DMS153 (cell line): ENCODE measurements at regions not wholly inside any gene's neighbourhood (a gene's known extent, or its start where the extent isn't known, plus 50 kb on each side); places are given as distances from the start of the nearest gene placed in this dataset.
"Not testable (repeated sequence)": the region's sequence is repeated elsewhere in the genome, so short reads cannot be mapped to it uniquely, and the experiment has no call there.

Experiments used
- DNase-seq: peaks from one replicate; lab custom pipeline; 2025; lab: John Stamatoyannopoulos, UW

DNA sequence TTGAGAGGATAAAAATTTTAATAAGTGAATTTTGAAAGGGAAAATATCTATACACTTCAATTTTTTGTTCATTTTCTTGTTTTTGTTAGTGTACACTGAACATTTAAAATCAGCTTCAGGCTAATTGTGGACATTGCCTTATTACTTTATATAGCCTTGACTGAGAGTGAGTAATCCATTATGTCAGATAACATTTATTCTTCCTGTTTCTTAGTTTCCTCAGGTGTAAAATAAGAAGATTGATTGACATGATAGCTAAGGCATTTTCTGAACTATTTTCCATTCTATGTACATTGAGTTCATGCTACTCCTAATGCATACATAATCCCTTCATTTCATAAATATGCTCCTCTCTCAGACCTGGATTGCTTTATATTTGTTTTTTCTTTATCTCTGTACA is 607.3 kb upstream of the AADAT start:
- no peak for DNase-seq

DNA sequence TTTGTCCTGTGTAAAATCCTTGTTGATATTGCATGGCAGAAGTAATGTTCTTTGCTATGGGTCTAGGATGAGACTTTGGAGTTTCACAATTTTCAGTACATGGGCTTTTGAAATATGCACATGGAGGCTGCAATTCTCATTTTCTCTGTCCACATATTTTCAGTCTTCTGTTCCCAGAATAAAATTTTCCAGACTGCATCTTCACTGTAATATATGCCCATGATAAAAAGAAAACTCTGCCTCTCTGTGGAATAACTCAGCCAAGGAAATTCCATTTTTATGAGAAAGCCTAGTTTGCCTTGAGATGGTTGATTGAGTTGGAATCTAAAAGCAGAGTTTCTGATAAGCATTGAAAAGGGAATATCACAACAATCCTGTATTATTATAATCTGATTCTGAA is 601.4 kb upstream of the AADAT start:
- DNase-seq, result no peak

DNA sequence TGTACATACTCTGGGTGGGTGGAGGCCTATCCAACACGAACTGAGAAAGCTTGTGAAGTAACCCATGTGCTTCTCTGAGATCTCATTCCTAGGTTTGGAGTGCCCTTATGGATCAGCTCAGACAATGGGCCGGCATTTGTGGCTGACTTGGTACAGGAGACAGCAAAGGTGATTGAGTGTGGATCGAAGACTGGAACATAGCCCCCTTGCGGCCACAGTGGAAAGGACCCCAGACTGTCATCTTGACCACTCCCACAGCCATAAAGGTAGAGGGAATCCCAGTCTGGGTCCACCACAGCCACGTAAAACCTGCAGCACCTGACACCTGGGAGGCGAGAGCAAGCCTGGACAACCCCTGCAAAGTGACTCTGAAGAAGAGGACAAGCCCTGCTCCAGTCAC is 598.0 kb upstream of the AADAT start:
- DNase-seq, result no peak

DNA sequence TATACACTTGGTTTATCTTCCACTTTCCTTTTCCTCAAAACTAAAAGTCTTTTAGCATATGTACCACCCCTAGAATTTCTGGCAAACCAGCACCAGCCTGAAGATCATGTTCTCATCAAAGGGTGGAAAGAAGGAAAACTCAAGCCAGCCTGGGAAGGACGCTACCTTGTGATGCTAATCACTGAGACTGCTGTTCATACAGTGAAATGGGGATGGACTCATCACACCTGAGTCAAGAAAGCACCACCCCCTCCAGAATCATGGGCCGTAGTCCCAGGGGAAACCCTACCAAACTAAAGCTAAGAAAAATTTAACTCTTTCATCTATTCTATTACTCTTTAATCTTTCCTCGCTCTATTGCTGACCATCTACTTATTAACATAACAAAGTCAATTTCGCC is 595.9 kb upstream of the AADAT start:
- not testable (repeated sequence) for DNase-seq

DNA sequence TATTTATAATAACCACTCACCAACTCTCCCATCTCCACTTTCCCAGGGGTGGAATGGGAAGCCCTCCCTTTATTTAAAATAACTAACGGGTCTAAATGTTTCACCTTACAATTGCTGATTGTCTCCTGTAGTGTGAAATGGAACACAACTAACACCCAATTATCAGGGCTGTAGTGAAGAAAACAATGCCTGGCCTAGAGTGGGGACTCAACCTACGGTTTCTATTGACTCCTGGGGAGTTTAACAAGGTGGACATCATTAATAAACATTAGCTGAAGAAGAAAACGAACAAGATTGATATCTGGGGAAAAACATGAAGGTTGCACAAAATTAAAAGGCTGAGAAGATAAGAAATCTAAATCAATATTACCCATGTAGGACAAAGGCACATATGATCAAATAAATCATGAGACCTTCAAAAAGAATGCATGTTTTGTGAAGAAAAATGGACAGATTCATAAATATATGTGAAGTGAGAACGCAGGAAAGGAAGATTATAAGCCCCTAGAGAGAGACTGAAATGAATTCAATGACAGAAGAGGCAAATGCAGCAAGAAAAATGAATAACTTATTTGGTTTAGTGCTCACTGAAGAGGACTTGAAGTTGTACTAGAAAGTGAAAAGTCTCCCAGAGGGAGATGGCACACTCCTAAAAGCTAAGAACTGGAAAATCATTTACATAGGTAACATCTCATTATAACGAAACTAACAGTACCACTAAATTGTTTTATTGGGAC is 593.0 kb upstream of the AADAT start:
- DNase-seq, result no peak

DNA sequence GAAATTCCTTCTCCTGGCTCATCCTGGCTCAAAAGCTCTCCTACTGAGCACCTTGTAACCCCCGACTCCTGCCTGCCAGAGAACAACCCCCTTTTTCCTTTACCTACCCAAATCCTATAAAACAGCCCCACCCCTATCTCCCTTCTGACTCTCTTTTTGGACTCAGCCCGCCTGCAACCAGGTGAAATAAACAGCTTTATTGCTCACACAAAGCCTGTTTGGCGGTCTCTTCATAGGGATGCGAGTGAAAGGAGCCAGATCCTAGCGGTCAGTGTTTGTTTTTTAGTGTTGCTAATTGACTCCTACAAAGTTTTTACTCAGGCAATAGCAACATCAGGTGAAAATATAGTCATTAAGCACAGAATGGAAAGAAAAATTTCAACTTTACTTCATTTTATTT is 592.3 kb upstream of the AADAT start:
- DNase-seq, result not testable (repeated sequence)

DNA sequence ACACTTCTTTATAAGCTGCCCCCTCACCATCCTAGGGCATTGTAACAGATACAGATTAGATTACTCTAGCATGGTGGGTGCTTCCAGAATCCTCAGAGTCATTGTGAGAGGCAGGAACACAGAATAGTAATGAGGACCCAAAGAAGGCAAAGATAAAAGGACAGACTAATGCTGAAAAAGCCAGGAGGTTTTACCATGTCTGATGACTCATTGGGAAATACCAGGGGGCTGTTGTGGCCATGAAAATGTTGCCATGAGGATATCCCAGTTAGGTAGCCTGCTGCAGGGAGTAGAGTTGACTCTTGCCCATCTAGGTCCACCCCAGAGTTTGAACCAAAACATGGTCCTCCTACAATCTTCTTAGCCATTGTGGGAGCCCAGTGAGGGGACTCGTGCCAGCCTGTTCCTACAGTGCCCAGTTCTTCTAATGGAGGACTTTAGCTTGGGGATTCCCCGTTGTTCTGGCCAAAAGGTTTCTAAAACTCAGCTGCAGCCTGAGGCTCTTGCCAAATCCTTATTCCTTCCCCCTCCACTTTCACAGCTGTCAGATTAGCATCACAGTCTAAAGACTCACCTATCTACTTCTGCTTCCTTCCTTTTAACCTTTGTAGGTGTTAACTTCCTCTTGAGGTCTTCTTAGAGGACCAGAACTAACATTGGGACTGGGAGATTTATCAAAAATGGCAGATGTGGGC is 586.0 kb upstream of the AADAT start:
- DNase-seq, result no peak

DNA sequence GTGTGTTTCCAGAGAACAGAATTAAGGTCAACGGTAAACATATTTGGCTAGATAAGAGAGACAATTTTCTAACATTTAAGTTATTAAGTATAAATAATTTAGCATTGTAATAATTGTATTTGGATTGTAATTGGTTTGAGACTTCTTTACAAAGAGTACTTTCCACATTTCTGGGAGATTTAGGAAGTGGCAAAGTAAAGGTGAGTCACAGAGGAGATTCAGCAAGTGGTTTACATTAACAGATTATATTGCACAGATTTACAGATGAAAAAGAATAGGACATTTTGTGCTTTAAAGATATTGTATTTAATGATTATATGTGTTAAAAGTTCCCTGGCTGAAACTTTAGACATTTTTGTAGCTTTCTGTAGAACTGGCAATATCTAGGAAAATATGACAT is 584.4 kb upstream of the AADAT start:
- no peak for DNase-seq

DNA sequence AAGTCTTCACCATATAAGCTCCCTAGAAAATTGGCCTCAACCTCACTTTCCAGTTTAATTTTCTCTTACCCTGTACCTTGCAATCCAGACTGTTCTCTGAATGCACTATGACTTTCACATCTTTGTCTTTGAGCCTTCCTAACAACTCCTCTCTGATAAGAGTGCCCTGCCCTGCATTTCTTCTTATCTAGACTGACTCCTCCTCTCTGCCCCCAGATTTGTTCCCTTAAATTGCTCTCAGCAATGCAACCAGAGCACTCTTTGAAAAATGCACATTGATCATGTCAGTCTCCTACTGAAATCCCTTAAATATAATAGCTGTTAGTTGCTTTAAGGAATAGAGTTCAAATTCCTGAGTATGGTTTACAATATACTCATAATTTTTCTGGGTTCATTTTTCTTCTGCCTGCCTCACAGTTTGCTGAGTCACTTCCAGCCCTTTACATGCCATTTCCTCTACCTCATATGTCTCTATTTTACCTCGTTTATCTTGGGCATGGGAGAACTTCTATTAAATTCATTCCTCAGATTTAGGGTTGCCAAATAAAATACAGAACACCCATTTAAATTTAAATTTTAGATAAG is 582.7 kb upstream of the AADAT start:
- no peak for DNase-seq

DNA sequence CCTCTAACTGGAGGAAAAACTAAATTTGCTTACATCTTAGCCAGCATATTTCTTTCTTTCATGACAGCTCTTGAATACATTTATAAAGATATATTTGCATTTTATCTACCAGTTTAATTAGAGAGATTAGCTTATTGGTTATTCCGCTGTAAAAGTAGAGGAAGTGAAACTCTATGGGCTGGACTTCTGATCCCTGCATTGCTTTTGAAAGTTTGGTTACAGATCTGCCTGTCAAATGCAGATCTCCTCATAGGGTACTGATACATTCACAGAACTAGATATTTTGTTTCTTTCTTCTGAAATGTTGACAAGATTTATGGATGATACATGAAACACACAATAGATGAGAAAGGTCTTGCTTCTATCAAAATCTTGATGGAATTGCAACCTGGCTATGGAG is 581.4 kb upstream of the AADAT start:
- no peak for DNase-seq

DNA sequence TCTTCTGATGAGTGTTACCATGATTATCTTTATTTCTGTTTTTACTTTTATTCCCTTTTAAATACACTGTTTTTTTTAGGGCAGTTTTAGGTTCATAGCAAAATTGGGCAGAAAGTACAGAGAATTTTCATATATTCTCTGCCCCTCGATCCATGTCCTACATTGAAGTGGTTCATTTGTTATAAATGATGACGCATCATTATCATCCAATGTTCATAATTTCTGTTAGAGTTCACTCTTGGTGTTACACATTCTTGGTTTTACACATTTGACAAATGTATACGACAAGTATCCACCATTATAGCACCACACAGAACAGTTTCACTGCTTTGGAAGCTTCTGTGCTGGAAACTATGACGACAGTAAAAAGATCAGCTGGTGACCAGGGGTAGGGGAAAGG is 578.1 kb upstream of the AADAT start:
- no peak for DNase-seq

DNA sequence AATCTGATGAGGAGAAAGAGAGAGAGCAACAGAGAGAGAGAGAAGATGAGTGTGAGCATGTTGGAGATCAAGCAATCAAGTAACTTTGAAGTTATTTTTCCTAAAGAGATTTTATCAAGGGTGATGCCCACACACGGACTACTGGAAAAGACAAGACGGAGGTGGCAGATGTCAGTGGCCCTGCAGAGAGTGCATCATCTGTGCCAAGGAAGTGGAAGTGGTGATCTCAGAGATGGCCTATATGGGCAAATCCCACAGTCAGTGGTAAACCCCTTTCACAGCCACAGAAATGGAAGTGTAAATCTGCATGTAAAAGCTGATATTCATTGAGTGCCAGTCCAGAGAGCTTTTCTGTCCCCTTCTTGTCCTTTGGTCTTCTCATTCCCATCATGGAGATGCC is 577.2 kb upstream of the AADAT start:
- no peak for DNase-seq

DNA sequence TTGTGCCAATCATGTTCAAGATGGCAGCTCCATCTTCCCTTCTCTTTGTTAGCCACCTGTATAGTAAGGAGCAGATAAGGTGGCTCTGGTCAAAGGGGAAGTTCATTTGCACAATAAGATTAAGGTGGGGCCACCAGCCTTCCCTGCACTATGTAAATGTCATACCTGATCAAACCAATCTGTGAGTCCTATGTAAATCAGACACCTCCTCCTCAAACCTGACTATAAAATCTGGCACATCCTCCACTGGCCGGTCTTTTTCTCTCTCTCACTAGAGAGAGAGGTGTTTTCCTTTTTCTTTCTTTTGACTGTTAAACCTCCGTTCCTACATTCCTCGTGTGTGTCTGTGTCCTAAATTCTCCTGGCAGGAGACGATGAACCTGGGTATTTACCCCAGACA is 572.5 kb upstream of the AADAT start:
- no peak for DNase-seq

DNA sequence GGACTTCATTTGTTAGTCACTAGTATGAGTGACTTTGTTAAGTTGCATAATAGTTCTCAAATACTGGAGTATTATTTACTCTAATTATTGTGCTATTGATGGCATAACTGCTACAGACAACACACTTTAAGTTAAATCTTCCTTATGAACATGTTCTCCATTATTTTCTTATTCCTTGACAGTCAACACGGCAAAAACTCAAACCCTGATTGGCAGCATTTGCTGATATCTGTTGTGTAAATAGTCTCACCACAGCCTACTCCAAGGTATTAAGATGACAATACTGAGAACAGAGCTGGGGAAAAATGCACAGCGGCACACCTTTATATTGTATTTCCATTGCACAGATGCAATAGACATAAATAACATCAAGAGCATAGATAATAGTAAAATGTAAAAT is 568.0 kb upstream of the AADAT start:
- DNase-seq, result no peak

DNA sequence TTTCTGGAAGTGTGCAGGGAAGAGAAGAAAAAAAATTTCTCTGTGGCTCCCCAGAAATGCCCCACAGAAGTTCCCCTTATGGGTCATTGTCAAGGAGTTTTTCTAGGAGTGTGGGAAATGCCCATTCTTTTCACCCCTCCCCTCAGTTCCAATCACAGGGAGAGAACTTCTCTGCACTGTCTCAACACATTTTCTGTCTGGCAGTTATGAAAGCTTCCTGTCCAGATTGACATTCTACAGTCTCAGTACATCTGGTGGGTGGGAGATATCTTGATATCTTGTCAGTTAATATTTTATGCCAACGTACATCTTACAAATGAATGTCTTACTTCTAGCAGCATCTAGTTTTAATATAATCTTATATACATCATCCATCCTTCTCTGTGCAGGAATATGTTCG is 566.8 kb upstream of the AADAT start:
- no peak for DNase-seq

DNA sequence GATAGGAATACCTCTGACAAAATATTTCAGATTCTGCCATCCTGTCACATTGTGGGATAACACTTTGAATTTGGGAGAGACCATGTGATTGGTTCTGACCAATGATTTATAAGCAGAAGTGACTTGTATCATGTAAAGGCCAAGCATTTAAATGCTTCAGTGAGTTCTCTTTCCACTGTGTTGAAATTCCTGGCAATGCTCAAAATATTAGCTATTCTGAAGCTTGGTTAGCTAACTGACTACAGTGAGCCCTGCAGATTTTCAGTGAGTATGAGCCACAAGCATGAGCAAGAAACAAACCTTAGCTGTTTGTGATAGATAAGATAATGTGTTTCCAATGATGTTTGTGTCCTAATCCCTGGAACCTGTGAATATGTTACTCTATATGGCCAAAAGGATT is 562.8 kb upstream of the AADAT start:
- no peak for DNase-seq

DNA sequence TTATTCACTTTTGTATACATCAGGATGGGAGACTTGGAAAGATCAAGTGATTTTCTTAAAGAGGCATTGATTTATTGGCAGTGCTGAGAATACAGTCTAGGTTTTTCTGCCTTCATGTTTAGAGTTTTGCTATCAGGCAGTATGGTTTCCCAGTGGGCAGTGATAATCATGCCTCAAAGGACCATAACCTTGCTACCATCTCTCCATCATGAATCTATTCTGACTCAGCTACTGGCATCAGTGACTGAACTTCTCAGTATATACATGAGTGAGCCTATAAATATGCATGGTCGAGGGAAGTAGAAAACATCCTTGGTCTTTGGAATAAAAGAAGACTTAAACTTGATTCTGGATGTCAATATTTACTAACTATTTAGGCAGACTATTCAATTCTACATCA is 562.0 kb upstream of the AADAT start:
- no peak for DNase-seq

DNA sequence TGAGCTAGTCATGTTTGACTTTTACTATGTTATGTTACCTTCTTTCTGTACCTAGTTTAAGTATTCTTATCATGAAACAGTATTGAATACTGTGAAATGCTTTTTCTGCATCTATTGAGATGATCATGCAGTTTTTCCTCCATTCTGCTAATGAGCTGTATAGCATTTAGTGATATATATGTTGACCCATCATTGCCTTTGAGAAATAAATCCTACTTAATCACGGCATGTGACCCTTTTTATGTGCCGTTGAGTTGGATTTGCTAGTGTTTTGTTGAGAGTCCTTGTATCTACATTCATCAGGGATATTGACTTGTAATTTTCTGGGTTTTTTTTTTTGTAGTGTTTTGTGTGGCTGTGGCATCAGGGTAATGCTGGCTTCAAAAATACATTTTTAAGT is 537.7 kb upstream of the AADAT start:
- no peak for DNase-seq

DNA sequence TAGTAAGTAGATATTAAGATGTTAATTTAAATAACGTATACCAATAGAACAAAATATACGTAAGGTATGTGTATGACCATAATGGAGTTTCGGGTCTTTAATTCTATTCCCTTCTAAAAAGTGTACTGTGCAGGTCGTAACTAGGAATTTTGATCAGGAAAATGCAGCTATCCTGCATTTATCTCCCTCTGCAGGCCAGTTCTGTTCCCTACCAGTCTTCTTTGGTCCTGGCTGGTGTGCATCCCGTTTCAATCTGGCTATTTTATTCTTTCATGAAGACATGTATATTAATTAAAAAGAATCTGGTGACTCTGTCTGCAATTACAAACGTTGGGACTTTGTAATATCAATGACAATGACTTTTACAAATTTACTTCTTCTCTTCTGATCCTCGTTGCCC is 534.1 kb upstream of the AADAT start:
- no peak for DNase-seq

DNA sequence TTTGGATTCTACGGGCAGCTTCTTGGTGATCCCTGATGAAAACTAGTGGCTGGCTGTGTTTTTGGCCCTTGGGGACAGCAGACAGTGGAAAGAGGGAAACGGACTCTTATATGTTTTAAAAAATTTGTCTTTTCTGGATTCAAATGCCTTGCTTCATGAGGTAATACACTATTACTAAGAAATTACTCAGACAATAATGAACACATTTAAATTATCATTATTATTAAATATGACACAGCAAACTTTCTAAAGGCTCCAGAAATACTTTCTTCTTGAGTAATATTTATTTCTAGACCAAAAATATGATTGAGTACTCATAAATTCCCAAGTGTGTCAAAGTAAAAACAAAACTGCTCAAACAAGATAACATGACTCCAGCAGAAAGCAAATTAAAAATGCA is 520.7 kb upstream of the AADAT start:
- no peak for DNase-seq

DNA sequence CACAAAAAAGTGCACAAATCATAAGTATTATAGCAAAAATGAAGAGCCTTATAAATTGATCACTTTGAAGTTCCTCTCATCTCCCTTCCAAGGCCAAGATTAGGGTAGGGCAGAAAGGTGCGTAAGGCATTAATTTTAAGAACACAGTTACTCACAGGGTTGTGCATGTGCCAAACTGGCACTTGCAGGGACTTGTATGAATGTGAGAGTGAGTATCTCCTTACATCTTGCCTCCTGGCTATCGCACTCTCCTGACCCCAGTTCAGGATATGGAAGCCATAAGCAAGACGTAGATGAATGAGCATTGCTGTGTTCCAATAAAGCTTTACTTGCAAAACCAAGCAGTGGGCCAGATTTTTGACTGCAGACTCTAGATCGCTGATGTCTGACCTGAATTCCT is 510.1 kb upstream of the AADAT start:
- no peak for DNase-seq

DNA sequence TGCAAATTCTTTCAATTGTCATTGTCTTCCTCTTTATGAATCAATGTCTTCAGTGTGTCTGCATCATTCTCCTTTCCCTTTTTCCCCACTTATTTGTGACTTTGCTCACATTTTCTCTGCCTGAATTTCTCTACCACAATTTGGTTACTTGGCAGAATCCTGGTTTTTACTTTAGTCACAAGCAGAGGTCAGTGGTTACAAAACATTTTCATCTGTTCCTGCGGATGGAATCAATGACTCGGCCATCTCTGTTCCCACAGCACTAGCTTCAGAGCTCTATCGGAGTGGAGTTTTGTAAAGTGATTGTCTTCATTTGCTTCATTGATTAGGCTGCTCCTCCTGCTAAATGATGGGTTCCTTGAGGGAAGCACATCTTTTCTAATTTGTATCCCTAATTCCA is 501.3 kb upstream of the AADAT start:
- DNase-seq, result no peak

DNA sequence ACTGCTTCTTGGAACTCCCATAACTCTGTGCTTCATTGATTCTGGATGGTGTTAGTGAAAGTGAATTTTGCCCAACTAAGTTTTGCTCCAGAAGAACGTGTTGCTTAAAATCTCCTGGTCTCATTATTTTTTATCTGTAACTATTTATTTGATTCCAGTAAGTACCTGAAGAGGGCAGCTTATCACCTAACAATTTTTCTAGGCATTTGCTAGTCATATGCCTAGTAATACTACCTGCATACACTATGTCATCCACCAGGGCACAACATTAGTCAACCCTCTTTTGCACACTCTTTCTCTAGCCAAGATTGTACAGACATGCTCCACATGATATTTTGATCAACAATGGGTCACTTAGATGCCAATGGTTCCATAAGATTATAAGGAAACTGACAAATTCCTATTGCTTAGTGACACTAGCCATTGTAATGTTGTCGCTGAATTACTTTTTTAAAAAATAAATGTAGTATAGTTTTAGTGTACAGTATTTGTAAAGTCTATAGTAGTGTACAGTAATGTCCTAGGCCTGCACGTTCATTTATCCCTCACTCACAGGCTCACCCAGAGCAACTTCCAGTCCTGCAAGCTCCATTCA is 499.9 kb upstream of the AADAT start:
- DNase-seq, result peak; percentile 1
